H9 (cell line): ENCODE measurements at regions not wholly inside any gene's neighbourhood (a gene's known extent, or its start where the extent isn't known, plus 50 kb on each side); places are given as distances from the start of the nearest gene placed in this dataset.

Experiments
- DNase-seq: peaks from one replicate; pipeline ENCODE4 v3.0.0-alpha.2; 2017
- H2AFZ ChIP-seq: one replicate; pipeline ENCODE4 v1.6.1; 2013; ENCODE audit warnings: mild to moderate bottlenecking, low read length, control low read depth, moderate library complexity
- H2AK5ac ChIP-seq: 2 replicates; pipeline ENCODE4 v1.6.1; 2013; ENCODE audit warnings: low read length, control low read depth, mixed read lengths; ENCODE audit not compliant: insufficient read length
- H2BK120ac ChIP-seq: one replicate; pipeline ENCODE4 v1.6.1; 2013; ENCODE audit warnings: low read depth, mild to moderate bottlenecking, low read length, control low read depth, inconsistent platforms; ENCODE audit not compliant: poor library complexity, severe bottlenecking
- H2BK12ac ChIP-seq: 2 replicates; pipeline ENCODE4 v1.6.1; 2013; ENCODE audit warnings: low read length, control low read depth, mixed read lengths, low read depth; ENCODE audit not compliant: insufficient read length
- H2BK15ac ChIP-seq: 2 replicates; pipeline ENCODE4 v1.6.1; 2013; ENCODE audit warnings: low read depth, low read length, control low read depth
- H2BK20ac ChIP-seq: one replicate; pipeline ENCODE4 v1.6.1; 2013; ENCODE audit warnings: low read depth, mild to moderate bottlenecking, low read length, control low read depth, inconsistent platforms; ENCODE audit not compliant: poor library complexity, severe bottlenecking
- H2BK5ac ChIP-seq: 2 replicates; pipeline ENCODE4 v1.6.1; 2013; ENCODE audit warnings: low read length, control low read depth, mixed read lengths; ENCODE audit not compliant: insufficient read length
- H3K14ac ChIP-seq: 2 replicates; pipeline ENCODE4 v1.6.1; 2013; ENCODE audit warnings: low read length, control low read depth; ENCODE audit not compliant: insufficient read depth
- H3K18ac ChIP-seq: 2 replicates; pipeline ENCODE4 v1.6.1; 2013; ENCODE audit warnings: low read depth, mild to moderate bottlenecking, mixed read lengths, low read length, control low read depth; ENCODE audit not compliant: insufficient read length
- H3K23ac ChIP-seq: 2 replicates; pipeline ENCODE4 v1.6.1; 2013; ENCODE audit warnings: low read length, control low read depth, mixed read lengths, low read depth; ENCODE audit not compliant: insufficient read length
- H3K23me2 ChIP-seq: 2 replicates; pipeline ENCODE4 v1.6.1; 2013; ENCODE audit warnings: low read depth, mild to moderate bottlenecking, mixed read lengths, low read length, control low read depth; ENCODE audit not compliant: insufficient read length, poor library complexity, severe bottlenecking
- H3K27ac ChIP-seq: 2 replicates; pipeline ENCODE4 v1.5.1; 2013; ENCODE audit warnings: low read length, control low read depth, mixed read lengths, low read depth; ENCODE audit not compliant: insufficient read length
- H3K27me3 ChIP-seq: 2 replicates; pipeline ENCODE4 v1.6.1; 2013; ENCODE audit warnings: low read length, control low read depth, inconsistent platforms; ENCODE audit not compliant: insufficient read depth
- H3K4ac ChIP-seq: 2 replicates; pipeline ENCODE4 v1.6.1; 2013; ENCODE audit warnings: low read depth, mild to moderate bottlenecking, control low read depth, inconsistent platforms, low read length, moderate library complexity
- H3K4me1 ChIP-seq: 2 replicates; pipeline ENCODE4 v1.6.1; 2013; ENCODE audit warnings: low read length, control low read depth, inconsistent platforms; ENCODE audit not compliant: insufficient read depth
- H3K4me2 ChIP-seq: 2 replicates; pipeline ENCODE4 v1.6.1; 2013; ENCODE audit warnings: low read length, control low read depth, mixed read lengths; ENCODE audit not compliant: insufficient read length, insufficient read depth
- H3K56ac ChIP-seq: 2 replicates; pipeline ENCODE4 v1.6.1; 2013; ENCODE audit warnings: low read depth, mild to moderate bottlenecking, mixed read lengths, low read length, control low read depth; ENCODE audit not compliant: insufficient read length
- H3K79me1 ChIP-seq: 2 replicates; pipeline ENCODE4 v1.6.1; 2013; ENCODE audit warnings: low read depth, mild to moderate bottlenecking, moderate library complexity, low read length, control low read depth, inconsistent platforms; ENCODE audit not compliant: insufficient read depth, poor library complexity, severe bottlenecking
- H3K79me2 ChIP-seq: 2 replicates; pipeline ENCODE4 v1.6.1; 2013; ENCODE audit warnings: low read length, control low read depth, inconsistent platforms; ENCODE audit not compliant: insufficient read depth
- H3K9ac ChIP-seq: 2 replicates; pipeline ENCODE4 v1.6.1; 2013; ENCODE audit warnings: low read length, control low read depth, mixed read lengths; ENCODE audit not compliant: insufficient read length; ENCODE audit errors: extremely low read depth
- H3K9me3 ChIP-seq: one replicate; pipeline ENCODE4 v1.6.1; 2013; ENCODE audit warnings: low read depth, low read length, inconsistent platforms; ENCODE audit not compliant: control insufficient read depth
- H3T11ph ChIP-seq: one replicate; pipeline ENCODE4 v1.6.1; 2013; ENCODE audit warnings: mild to moderate bottlenecking, low read length, control low read depth, inconsistent platforms
- H4K20me1 ChIP-seq: one replicate; pipeline ENCODE4 v1.6.1; 2013; ENCODE audit not compliant: control insufficient read depth, insufficient read length, insufficient read depth
- H4K5ac ChIP-seq: 2 replicates; pipeline ENCODE4 v1.6.1; 2013; ENCODE audit warnings: low read depth, mild to moderate bottlenecking, mixed read lengths, low read length, control low read depth; ENCODE audit not compliant: insufficient read length
- H4K8ac ChIP-seq: replicated peaks from 2 replicates; pipeline ENCODE4 v1.6.1; 2013; ENCODE audit warnings: low read length, control low read depth, mixed read lengths, low read depth; ENCODE audit not compliant: insufficient read length
- H4K91ac ChIP-seq: 2 replicates; pipeline ENCODE4 v1.6.1; 2013; ENCODE audit warnings: low read depth, mild to moderate bottlenecking, moderate library complexity, mixed read lengths, low read length, control low read depth; ENCODE audit not compliant: insufficient read length
- H3K27ac Mint-ChIP-seq, 3 experiments: 2 replicates in 2 of 3; 3 replicates in 1 of 3; pipeline ENCODE4 v1.8.0; 2020 to 2021; ENCODE audit warnings: mixed read lengths in 3 of 3, mild to moderate bottlenecking in 1 of 3, moderate library complexity in 1 of 3
- H3K27me3 Mint-ChIP-seq: 2 replicates; pipeline ENCODE4 v1.8.0; 2021; ENCODE audit warnings: low read depth, mild to moderate bottlenecking, moderate library complexity, mixed read lengths
- H3K36me3 Mint-ChIP-seq, 3 experiments: 2 replicates in 2 of 3; 3 replicates in 1 of 3; pipeline ENCODE4 v1.8.0; 2020 to 2021; ENCODE audit warnings: low read depth in 3 of 3, mixed read lengths in 3 of 3; ENCODE audit not compliant: insufficient read depth in 1 of 3
- H3K4me1 Mint-ChIP-seq, 2 experiments: 2 replicates each; pipeline ENCODE4 v1.8.0; 2020; ENCODE audit warnings: mixed read lengths in 2 of 2
- H3K4me3 Mint-ChIP-seq, 2 experiments: 2 replicates in 1 of 2; 3 replicates in 1 of 2; pipeline ENCODE4 v1.8.0; 2020 to 2021; ENCODE audit warnings: mild to moderate bottlenecking in 2 of 2, mixed read lengths in 2 of 2, moderate library complexity in 1 of 2
- H3K9me3 Mint-ChIP-seq, 2 experiments: 2 replicates in 1 of 2; 3 replicates in 1 of 2; pipeline ENCODE4 v1.8.0; 2020; ENCODE audit warnings: mild to moderate bottlenecking in 2 of 2, mixed read lengths in 2 of 2, moderate library complexity in 1 of 2
- WGBS: extraction: QIAGEN DNeasy Blood & Tissue Kit; methylation state at CpG from one replicate; pipeline ENCODE4 v1.1.7; 2013; ENCODE audit warnings: missing lambda C conversion rate, low lambda C conversion rate, mixed read lengths; ENCODE audit not compliant: insufficient read length; ENCODE audit errors: extremely low coverage; 5-methylcytosine and 5-hydroxymethylcytosine counted together
- TF ChIP-seq, protein P1 (sequence below): fragments of 200-600 bp; sonication (generic); conservative IDR thresholded peaks from 3 replicates; pipeline ENCODE4 v1.8.0; 2021; ENCODE audit warnings: antibody characterized with exemption, mild to moderate bottlenecking

DNA sequence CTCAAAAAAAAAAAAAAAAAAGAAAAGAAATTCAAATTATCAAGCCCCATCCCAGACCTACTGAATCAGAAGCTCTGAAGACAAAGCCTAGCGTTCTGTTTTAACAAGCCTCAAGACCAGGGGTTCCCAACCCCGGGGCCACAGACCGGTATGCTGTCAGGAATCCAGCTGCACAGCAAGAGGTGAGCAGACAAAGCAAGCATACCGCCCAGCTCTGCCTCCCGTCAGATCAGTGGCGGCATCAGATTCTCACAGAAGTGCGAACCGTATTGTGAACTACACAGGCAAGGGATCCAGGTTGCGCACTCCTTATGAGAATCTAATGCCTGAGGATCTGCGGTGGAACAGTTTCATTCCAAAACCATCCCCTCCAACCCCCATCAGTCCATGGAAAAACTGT, 57.8 kb upstream of the RASAL2 start:
- H4K5ac ChIP-seq = no peak overlapping the region
- H3K23ac ChIP-seq = no peak overlapping the region
- WGBS = no CpG with 5 or more reads among the region's 10 CpGs
- H3K4me1 Mint-ChIP-seq = peaks cover 7 to 11% of the 10 kb centered on the region in 2 experiments; a peak in 3 of 4 replicates
- no peaks in the 10 kb centered on the region for H3K9me3 ChIP-seq
- no peak for DNase-seq
- no peak overlapping the region for H3K4me2 ChIP-seq
- H3K79me2 ChIP-seq = no peaks in the 10 kb centered on the region
- no peak overlapping the region for H3K27ac ChIP-seq
- H2BK5ac ChIP-seq = no peak overlapping the region
- no peak overlapping the region for H2AK5ac ChIP-seq
- H3K27me3 ChIP-seq = no peaks in the 10 kb centered on the region
- no peak overlapping the region for H2BK20ac ChIP-seq
- H3K56ac ChIP-seq = no peak overlapping the region
- H3K79me1 ChIP-seq = no peaks in the 10 kb centered on the region
- no peak overlapping the region for H2BK12ac ChIP-seq
- H3K18ac ChIP-seq = no peak overlapping the region
- H3K36me3 Mint-ChIP-seq = peaks cover 0 to 15% (median 0%) of the 10 kb centered on the region in 3 experiments; a peak in 2 of 7 replicates
- H4K8ac ChIP-seq = no peak overlapping the region
- H2BK15ac ChIP-seq = no peak overlapping the region
- no peak overlapping the region for H2AFZ ChIP-seq
- H3K9ac ChIP-seq = no peak overlapping the region
- H3K4me1 ChIP-seq = no peaks in the 10 kb centered on the region; the same call in 1 of the 2 replicates
- TF ChIP-seq, protein P1, sequence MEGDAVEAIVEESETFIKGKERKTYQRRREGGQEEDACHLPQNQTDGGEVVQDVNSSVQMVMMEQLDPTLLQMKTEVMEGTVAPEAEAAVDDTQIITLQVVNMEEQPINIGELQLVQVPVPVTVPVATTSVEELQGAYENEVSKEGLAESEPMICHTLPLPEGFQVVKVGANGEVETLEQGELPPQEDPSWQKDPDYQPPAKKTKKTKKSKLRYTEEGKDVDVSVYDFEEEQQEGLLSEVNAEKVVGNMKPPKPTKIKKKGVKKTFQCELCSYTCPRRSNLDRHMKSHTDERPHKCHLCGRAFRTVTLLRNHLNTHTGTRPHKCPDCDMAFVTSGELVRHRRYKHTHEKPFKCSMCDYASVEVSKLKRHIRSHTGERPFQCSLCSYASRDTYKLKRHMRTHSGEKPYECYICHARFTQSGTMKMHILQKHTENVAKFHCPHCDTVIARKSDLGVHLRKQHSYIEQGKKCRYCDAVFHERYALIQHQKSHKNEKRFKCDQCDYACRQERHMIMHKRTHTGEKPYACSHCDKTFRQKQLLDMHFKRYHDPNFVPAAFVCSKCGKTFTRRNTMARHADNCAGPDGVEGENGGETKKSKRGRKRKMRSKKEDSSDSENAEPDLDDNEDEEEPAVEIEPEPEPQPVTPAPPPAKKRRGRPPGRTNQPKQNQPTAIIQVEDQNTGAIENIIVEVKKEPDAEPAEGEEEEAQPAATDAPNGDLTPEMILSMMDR = no peak
- H4K20me1 ChIP-seq = no peaks in the 10 kb centered on the region
- no peaks in the 10 kb centered on the region for H3K23me2 ChIP-seq
- no peak overlapping the region for H3T11ph ChIP-seq
- H3K4me3 Mint-ChIP-seq = no peak overlapping the region
- H4K91ac ChIP-seq = no peak overlapping the region
- no peak overlapping the region for H3K4ac ChIP-seq
- peaks cover 2% of the 10 kb centered on the region for H3K27me3 Mint-ChIP-seq
- H3K14ac ChIP-seq = no peak overlapping the region
- peaks cover 3 to 9% of the 10 kb centered on the region in 2 experiments; a peak in 3 of 5 replicates for H3K9me3 Mint-ChIP-seq
- H3K27ac Mint-ChIP-seq = no peak overlapping the region
- no peak overlapping the region for H2BK120ac ChIP-seq
